Left ventricle myocardium superior (tissue), 1 donor: ENCODE measurements at regions not wholly inside any gene's neighbourhood (a gene's known extent, or its start where the extent isn't known, plus 50 kb on each side); places are given as distances from the start of the nearest gene placed in this dataset.

ENCODE experiments used
- ATAC-seq: fragments of 200-7000 bp; cut with Tn5 transposase; one replicate; pipeline ENCODE4 v1.9.1; 2020; ENCODE audit warnings: mild to moderate bottlenecking, moderate library complexity
- DNase-seq: peaks from one replicate; pipeline ENCODE4 v3.0.0-alpha.2; 2020
- intact Hi-C: fragments of 100-400 bp; cut with micrococcal nuclease; formaldehyde crosslinking; loops from one replicate; pipeline ENCODE4 v1.11.0; 2022
- donor health status: DM: no; HTN: yes; CAD: no; lungs with severe emphysema.

DNA sequence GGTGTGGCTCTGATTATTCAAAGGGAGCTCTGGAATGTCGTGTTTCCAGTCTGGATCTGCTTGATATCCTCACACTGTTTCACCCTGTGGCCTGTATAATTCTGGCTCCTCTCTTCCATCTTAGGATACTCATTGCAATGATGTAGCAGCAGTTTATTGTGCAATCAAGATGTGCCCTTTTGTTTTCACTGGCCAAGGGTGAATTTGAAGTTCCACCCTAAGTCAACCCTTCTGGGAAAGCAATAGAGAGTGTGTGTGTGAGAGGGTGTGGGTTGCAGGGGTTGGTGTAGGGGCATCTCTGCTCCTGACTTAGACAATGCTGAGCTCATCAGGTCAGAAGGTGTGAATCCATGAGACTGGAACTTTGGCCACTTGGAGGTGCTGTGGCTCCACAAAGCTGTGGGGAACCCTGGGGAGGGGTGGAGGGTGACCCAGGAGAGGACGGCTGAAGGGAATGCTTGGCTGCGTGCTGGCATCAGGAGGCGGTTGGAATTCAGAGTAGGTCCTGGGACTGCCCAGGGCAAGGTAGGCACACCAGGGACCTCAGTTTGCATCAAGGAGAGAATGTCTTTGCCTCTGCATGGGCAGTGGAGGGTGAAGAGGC lies 118.0 kb upstream of the PRSS58 start:
- ATAC-seq (peak; percentile 19), DNase-seq (no peak)
- intact Hi-C loops = no loop called here

DNA sequence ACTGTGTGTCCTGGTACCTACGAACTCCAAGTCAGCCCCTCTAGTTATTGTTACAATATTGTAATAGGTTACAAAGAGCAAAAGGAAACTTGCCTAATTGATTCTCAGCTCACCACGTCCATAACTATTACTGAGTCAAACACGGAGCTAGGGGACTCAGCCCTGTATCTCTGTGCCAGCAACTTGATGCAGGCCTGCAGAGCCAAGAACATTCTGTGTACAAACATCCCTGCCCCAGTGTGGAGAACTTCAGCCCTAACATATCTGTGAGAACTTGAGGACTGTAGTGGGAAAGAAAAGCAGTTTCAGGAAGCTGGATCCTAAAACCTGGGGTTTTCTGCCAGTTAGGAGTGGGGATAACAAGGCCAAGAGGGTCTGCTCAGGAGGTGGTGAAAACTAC lies 114.9 kb upstream of the PRSS58 start:
- intact Hi-C loops = no loop called here
- DNase-seq (no peak), ATAC-seq (peak; percentile 87)

DNA sequence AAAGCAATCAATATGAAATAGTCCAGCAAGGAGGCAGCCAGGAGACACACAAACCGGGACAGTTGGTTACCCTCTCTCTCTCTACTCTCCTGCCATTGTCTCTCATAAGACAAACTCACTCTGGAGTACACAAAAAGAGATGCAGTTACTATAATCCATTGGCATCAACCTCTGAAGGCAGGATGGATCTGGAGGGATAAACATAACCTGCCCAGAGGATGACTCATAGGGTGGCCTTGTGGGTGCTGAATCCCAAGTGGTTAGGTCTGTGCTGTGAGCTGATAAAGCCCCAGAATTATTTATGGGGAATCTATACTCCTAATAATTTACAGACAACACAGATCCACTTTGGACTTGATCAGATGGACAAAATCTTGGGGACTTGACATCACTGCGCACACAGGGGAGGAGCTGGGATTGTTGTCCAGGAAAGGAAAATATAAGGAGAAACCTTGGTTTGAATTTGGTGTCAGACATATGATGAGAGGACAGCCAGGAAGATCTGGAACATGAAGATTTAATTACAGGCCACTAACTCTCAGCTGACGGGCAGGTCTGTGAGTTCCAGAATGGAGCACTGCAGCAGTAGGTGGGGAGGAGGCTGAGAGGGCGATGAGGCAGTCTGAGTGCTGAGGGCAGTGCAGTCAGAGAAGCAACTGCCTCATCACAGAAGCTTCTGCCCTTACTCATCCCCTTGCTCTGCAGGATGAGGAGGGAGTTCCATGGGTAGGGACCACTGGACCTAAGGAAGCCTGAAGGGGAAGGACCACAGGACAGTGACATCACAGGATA lies 113.9 kb upstream of the PRSS58 start:
- no peak for ATAC-seq
- DNase-seq = no peak
- intact Hi-C loops = no loop called here

DNA sequence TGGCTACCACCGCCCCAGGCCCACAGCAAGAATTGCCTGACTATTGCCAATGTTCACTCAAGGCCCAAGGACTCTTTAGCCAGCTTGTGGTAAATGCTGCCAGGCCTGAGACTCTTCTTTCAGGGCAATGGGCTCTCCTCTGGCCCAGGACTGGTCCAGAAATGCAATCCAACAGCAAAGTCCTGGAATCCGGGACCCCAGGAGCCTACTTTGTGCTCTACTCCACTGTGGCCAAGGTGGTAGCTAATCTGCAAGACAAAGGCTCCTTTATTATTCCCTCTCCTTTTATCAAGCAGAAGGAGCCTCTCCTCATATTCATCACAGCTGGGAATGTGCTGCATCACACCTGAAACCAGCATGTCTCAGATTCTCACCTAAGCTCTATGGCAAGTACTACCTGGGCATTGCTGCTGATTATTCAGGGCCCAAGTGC lies 107.6 kb upstream of the PRSS58 start:
- DNase-seq = no peak
- no peak for ATAC-seq
- intact Hi-C loops = no loop called here

GRCh38 chr7:142364551-142364950 lies 106.7 kb upstream of the PRSS58 start:
- intact Hi-C loops = no loop called here
- ATAC-seq (no peak), DNase-seq (no peak)

DNA sequence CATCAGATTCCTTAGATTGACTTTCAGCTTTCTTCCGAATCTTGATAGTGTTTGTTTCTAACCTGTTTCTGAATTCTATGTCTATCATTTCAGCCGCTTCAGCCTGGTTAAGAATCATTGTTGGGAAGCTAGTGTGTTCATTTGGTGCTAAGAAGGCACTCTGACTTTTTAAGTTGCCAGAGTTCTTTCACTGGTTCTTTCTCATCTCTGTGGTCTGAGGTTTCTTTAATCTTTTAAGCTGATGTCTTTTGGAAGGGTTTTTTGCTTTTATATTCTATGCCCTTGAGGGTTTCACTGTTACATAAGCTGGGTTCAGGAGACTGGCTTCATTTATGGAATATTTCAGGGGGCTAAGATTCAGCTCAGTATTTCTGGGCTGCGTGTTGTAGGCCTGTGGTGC lies 104.5 kb upstream of the PRSS58 start:
- ATAC-seq (no peak), DNase-seq (no peak)
- intact Hi-C loops = no loop called here

DNA sequence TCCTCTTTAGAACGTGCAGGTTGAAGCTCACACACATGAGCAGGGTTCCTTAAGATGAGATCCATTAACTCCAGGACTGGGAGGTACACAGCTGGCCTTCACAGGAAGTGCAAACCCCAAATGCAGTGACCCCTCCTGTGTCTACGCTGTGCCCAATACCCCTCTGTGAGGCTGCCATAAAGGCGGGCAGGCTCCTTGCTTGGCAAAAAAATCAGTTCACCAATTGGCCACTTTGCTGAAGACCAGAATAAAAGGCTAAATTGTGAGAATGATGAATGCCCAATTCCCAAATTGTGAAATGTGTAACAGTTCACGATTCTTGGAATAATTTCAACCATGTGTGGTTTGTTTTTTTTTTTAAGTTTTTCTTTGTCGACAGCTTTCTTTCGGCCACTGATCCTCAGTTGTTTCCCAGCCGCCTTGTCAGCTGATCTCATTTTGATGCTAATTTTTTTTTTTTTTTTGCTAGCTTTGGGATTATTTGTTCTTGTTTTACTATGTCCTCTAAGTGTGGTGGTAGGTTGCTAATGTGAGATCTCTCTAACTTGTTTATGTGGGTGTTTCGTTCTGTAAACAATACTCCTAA lies 101.9 kb upstream of the PRSS58 start:
- no peak for DNase-seq
- peak; percentile 73 for ATAC-seq
- intact Hi-C loops = no loop called here

DNA sequence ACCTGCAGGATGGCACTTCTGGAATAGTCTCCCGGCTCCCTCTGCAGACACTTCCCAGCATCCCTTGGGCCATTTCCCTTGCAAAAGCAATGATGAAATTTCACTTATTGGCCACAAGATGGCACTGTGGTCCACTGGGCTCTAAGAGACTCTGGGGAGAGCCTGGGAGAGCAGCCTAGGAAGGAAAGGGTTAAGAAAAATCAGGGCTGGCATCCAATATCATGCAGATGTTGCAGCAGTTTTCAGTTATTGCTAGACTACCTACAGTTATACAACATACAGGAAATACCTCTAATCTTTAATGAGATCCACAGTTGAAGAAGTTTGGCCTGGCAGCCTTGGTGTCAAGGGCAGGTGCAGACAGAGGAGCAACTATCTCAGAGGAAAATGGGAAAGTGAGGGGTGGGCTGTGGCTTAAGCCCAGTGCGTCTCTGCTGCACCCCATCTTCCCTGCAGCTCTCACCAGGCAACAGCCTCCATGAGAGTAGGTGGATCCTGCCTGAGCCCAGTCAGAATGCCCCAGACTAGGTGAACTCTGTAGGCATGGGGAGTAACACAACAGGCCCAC lies 100.2 kb upstream of the PRSS58 start:
- peak; percentile 68 for ATAC-seq
- no peak for DNase-seq
- intact Hi-C loops = no loop called here

DNA sequence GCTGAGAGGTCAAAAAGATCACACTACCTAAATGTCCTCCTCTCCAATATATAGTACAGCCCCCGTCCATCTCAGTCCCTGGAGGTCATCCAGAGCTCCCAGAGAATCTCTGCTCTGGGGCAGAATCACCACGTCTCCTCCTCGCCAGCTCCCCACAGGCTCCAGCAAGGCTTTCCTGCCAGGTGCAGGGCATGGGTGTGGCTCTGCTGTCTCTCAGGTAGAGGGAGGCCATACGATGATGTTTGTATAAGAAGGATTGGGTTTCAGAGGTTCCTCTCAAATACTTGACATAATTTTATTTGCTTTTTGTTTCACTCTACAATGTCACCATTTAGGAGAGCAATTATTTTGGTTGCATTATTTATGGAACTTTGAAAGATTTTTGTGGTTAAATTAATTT lies 98.3 kb upstream of the PRSS58 start:
- ATAC-seq = no peak
- no peak for DNase-seq
- intact Hi-C loops = no loop called here

DNA sequence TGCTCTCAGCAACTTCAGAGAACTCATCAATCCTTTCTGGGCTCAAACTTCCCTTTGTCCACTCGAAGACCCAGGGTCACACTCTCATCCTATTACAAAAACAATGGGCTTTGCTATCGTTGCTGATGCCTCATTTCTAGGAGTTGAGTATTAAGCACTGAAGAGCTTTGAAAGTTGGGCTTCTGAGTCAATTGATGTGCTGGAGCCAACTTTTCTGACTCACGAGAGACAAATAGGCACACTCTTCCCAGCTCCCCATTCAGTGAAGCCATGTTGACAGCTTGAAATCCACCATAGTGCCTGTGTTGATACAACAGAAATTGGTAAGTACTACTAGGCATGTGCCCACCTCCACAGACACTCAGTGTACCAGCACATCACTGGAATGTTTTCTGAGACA lies 97.5 kb upstream of the PRSS58 start:
- ATAC-seq = no peak
- intact Hi-C loops = no loop called here
- DNase-seq = no peak

DNA sequence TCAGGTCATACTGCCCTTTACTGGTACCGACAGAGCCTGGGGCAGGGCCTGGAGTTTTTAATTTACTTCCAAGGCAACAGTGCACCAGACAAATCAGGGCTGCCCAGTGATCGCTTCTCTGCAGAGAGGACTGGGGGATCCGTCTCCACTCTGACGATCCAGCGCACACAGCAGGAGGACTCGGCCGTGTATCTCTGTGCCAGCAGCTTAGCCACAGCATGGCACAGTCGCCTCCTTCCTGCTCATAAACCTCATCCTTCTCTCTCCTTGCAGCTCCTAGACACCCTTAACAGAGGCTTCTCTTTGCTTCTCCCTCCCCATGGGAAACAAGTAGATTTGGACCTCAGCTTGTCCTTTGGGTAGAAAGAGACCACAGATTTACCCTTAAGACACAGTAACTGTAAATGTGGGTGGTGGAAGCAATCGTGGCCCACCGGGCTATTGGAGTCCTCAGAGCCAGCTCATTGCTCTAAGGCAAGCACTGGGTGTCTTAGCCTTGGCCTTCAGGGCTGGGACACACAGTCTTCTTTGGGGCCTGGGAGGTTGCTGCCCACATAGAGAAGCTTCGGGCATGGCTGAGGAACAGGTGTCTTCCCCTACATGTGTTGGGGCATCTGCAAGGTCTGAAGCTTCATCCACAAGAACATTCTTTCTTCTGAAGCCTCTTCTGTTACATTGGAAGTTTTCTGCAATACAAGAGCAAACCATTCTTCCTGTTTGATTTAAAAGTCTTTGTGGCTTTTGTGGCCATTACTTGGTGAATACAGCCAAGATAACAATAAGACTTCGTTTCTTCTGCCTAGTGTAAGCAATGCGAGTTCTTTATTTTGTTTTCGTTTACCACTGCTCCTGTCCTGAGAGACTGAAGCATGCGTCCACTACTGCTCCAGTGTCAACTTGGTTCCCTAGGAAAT lies 95.5 kb upstream of the PRSS58 start:
- intact Hi-C loops = no loop called here
- ATAC-seq (no peak), DNase-seq (no peak)

GRCh38 chr7:142352543-142352942 lies 94.7 kb upstream of the PRSS58 start:
- no peak for ATAC-seq
- no peak for DNase-seq
- intact Hi-C loops = no loop called here

GRCh38 chr7:142351145-142351544 lies 93.3 kb upstream of the PRSS58 start:
- intact Hi-C loops = no loop called here

GRCh38 chr7:142349670-142350405 lies 92.0 kb upstream of the PRSS58 start:
- no peak for DNase-seq
- ATAC-seq = no peak
- intact Hi-C loops = no loop called here

More at GRCh38 chr7:142351145-142351544, 93.3 kb upstream of the PRSS58 start:
- no peak for ATAC-seq
- no peak for DNase-seq

DNA sequence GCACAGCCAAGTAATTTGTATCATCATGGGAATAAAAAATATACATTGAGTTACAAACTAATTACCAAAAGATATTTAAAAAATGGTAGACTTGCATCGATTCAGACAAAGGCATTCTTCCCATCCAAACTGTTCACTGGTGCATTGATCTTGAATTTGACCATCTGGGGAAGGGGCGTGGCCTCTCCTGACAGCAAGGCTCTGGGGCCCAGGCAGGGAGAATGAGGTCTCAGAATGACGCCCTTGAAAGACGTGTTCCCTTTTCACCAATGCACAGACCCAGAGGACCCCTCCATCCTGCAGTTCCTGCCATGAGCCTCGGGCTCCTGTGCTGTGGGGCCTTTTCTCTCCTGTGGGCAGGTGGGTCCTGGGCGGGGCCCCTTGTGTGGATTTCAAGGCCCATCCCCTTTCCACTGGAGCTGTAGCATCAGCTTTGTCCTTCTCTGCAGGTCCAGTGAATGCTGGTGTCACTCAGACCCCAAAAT lies 91.1 kb upstream of the PRSS58 start:
- DNase-seq = no peak
- ATAC-seq = no peak
- intact Hi-C loops = no loop called here

DNA sequence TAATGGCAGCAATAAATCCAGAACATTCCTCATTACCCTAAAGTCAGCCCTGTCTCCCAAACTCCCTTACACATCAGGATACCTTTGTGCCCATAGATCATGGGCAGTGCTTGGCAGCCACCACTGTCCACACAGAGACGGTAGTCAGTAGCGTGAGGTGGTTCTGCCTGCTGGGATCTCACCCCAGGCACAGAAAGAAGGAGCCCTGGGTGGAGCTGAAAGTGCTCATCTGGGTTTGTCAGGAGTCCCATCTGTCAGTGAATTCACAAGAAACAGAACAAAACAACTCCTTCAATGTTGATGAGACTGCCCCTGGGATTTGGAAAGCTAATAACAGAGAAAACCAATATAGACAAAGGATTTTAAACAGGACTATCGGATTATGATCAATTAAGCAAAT lies 90.2 kb upstream of the PRSS58 start:
- DNase-seq (no peak), ATAC-seq (no peak)
- intact Hi-C loops = no loop called here

GRCh38 chr7:142347091-142347490 lies 89.2 kb upstream of the PRSS58 start:
- no peak for ATAC-seq
- no peak for DNase-seq
- intact Hi-C loops = no loop called here

- no peak for DNase-seq
- intact Hi-C loops = loop anchor here (2.0 kb wide), 1 partner anchor 37 kb away; no protein-coding TSS in a partner anchor
- ATAC-seq = no peak
Observed at GRCh38 chr7:142345811-142346210, 88.0 kb upstream of the PRSS58 start.
